ENCODE measurements at regions not wholly inside any gene's neighbourhood (a gene's known extent, or its start where the extent isn't known, plus 50 kb on each side); places are given as distances from the start of the nearest gene placed in this dataset.

DNA sequence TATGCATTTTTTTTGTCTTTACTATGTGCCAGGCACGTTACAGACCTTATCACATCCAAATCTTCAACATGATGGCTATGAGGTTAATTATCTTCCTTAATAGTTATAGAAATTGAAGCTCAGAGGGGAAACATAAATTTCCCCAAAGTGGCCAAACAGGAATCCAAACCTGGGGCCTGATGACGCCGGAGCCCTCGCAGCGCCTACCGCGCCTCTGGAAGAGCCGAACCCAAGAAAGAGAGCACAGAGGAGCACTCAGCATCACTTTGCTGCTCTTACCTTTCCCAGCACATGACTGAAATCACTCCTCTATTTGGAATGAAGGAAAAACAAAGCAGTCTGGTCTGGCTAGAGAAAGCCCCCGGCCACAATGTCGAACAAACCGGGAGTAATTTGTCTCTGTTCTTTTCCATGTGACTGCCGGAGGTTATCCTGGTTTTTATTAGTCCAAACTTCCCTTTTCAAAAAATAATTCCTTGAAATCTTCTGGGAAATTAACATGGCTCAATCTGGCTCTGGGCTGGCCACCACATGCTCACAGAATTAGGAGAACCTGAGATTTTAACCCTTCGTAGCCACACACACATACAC is 195.5 kb downstream of the ADSS2 start:
- TF ChIP-seq, protein P1, sequence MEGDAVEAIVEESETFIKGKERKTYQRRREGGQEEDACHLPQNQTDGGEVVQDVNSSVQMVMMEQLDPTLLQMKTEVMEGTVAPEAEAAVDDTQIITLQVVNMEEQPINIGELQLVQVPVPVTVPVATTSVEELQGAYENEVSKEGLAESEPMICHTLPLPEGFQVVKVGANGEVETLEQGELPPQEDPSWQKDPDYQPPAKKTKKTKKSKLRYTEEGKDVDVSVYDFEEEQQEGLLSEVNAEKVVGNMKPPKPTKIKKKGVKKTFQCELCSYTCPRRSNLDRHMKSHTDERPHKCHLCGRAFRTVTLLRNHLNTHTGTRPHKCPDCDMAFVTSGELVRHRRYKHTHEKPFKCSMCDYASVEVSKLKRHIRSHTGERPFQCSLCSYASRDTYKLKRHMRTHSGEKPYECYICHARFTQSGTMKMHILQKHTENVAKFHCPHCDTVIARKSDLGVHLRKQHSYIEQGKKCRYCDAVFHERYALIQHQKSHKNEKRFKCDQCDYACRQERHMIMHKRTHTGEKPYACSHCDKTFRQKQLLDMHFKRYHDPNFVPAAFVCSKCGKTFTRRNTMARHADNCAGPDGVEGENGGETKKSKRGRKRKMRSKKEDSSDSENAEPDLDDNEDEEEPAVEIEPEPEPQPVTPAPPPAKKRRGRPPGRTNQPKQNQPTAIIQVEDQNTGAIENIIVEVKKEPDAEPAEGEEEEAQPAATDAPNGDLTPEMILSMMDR (IDR thresholded peaks at IDR 0.05) = no peak
- no peaks in the 10 kb centered on the region for H3K9me3 ChIP-seq
- H3K4me3 ChIP-seq = no peak overlapping the region
- H3K27ac ChIP-seq = no peak overlapping the region
- intact Hi-C loops (cut with DNase I) = no loop called here
- no peaks in the 10 kb centered on the region for H3K4me1 ChIP-seq
- DNase-seq (no peak), ATAC-seq (no peak)
- peaks cover 0 to 3% (median 0%) of the 10 kb centered on the region in 3 donors for H3K27me3 ChIP-seq (ENCODE audit: insufficient read depth in 3 of 3, low read length in 2 of 3)
- no peaks in the 10 kb centered on the region for H3K36me3 ChIP-seq (ENCODE audit: insufficient read depth in 1 of 2, low read depth in 1 of 2)
- WGBS, 3 donors = 70 to 72% (median 72%) methylated on average over 13 of the region's 13 CpGs

DNA sequence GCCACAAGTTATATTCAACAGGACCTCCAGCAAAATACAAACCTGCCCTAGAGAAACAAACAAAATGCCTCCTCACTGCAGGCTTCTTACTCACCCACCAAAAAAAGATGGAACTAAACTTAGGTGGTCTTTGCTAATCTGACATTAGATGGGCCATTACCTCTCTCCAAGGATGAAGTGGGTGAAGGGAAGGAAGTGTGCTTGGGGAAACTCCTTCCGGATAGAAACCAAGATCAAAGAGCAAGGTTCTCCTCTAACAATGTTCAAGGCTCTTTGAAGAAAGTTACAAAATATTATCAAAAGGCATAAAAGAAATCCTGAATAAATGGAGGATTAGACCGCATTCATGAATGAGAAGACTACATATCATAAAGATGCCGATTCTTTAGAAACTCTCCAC is 187.5 kb downstream of the ADSS2 start:
- Histone ChIP-seq H3K4me3 (no peak overlapping the region), H3K4me1 (no peaks in the 10 kb centered on the region), H3K27ac (no peak overlapping the region), H3K36me3 (ENCODE audit: insufficient read depth in 1 of 2, low read depth in 1 of 2) (no peaks in the 10 kb centered on the region), H3K27me3 (ENCODE audit: insufficient read depth in 3 of 3, low read length in 2 of 3) (no peaks in the 10 kb centered on the region), H3K9me3 (no peaks in the 10 kb centered on the region)
- no peak for DNase-seq
- 91 to 97% (median 91%) methylated on average over 3 of the region's 3 CpGs for WGBS, 3 donors
- intact Hi-C loops (cut with DNase I) = no loop called here
- TF ChIP-seq, protein P1 (IDR thresholded peaks at IDR 0.05) = no peak
- ATAC-seq = no peak

DNA sequence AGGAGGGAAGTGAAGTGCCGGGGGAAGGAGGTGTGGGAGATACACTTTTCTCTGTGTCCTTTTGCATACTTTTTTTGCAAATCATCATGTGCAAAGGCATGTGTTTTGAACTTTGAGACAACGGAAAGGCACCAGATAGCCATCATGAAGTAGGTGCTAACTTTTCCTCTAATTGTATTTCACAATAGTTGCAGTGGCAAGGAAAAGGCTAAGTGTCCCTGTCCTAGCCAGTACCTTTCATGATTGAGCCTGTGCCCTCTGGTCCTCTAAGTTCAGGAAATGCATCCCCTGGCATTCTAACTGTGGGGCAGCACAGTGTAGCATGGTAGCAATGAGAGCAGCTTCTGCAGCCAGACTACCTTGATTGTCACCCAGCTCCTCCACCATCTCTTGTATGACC is 186.2 kb downstream of the ADSS2 start:
- WGBS, 3 donors = 92 to 98% (median 96%) methylated on average over 2 of the region's 2 CpGs
- H3K27me3 ChIP-seq (ENCODE audit: insufficient read depth in 3 of 3, low read length in 2 of 3) = no peaks in the 10 kb centered on the region
- H3K4me3 ChIP-seq = no peak overlapping the region
- DNase-seq (no peak), ATAC-seq (no peak)
- intact Hi-C loops (cut with DNase I) = no loop called here
- TF ChIP-seq, protein P1 (IDR thresholded peaks at IDR 0.05) = no peak
- H3K9me3 ChIP-seq = no peaks in the 10 kb centered on the region
- H3K27ac ChIP-seq = no peak overlapping the region
- H3K4me1 ChIP-seq = no peaks in the 10 kb centered on the region
- no peaks in the 10 kb centered on the region for H3K36me3 ChIP-seq (ENCODE audit: insufficient read depth in 1 of 2, low read depth in 1 of 2)

DNA sequence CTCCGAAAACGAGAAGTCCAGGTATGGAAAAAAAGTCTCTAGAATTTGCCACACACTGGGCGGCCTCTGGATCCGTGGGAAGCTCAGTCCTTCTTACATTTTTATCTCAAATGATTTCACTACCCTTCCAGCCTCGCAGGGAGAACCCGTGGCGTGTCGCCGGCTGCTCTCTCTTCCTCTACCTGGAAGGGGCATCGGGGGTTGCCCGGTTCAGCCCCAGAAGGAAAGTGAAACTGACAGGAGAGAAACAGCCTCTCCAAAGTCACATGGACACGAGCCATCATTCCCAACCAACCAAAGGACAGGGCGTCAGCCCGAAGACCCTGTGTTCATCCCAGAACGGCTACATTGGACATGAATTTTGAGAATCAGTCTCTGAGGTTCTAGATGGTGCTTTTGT is 182.5 kb downstream of the ADSS2 start:
- TF ChIP-seq, protein P1 (IDR thresholded peaks at IDR 0.05) = no peak
- Histone ChIP-seq H3K36me3 (ENCODE audit: insufficient read depth in 1 of 2, low read depth in 1 of 2) (no peaks in the 10 kb centered on the region), H3K27me3 (ENCODE audit: insufficient read depth in 3 of 3, low read length in 2 of 3) (no peaks in the 10 kb centered on the region), H3K4me1 (no peaks in the 10 kb centered on the region), H3K9me3 (no peaks in the 10 kb centered on the region), H3K27ac (no peak overlapping the region), H3K4me3 (no peak overlapping the region)
- DNase-seq (no peak), ATAC-seq (no peak)
- intact Hi-C loops (cut with DNase I) = no loop called here
- 89 to 93% (median 93%) methylated on average over 15 of the region's 15 CpGs for WGBS, 3 donors

DNA sequence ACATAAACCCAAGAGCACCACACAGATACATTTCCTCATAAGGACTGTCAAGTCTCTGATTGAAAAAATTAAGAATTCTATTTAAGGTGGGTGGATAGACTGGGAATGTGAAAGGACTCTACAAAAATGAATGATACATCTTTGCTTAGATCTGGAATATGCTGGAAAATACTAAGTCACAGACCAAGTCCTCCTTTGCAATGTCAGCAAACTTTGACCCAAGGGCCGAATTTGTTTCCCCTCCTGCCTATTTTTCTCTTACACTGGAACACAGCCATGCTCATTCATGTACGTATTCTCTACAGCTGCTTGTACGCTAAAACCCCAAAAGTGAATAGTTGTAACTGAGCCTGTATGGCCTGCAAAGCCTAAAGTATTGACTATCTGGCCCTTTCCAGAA is 180.7 kb downstream of the ADSS2 start:
- Histone ChIP-seq H3K27me3 (ENCODE audit: insufficient read depth in 3 of 3, low read length in 2 of 3) (no peaks in the 10 kb centered on the region), H3K36me3 (ENCODE audit: insufficient read depth in 1 of 2, low read depth in 1 of 2) (no peaks in the 10 kb centered on the region), H3K4me3 (no peak overlapping the region), H3K27ac (no peak overlapping the region), H3K4me1 (no peaks in the 10 kb centered on the region), H3K9me3 (no peaks in the 10 kb centered on the region)
- TF ChIP-seq, protein P1 (IDR thresholded peaks at IDR 0.05) = no peak
- intact Hi-C loops (cut with DNase I) = loop anchor here (5.0 to 10.0 kb wide), 8 partner anchors 224 to 929 kb away; partner anchors contain the start of gene AKT3 (in 1 of the 2)
- DNase-seq (no peak), ATAC-seq (no peak)
- 92 to 96% (median 93%) methylated on average over 3 of the region's 3 CpGs for WGBS, 3 donors
